Peyer's patch (tissue), 4 donors: ENCODE measurements at regions not wholly inside any gene's neighbourhood (a gene's known extent, or its start where the extent isn't known, plus 50 kb on each side); places are given as distances from the start of the nearest gene placed in this dataset.

ENCODE experiments used
- CTCF ChIP-seq, 6 experiments: fragments of 450-650 bp in 4 of 6; fragments of 200-600 bp in 2 of 6; sonication (generic) in 1 of 6; IDR thresholded peaks; one replicate each; pipeline ENCODE4 v1.5.1; 2017 to 2019; ENCODE audit warnings: antibody characterized with exemption in 6 of 6, mild to moderate bottlenecking in 3 of 6, moderate library complexity in 1 of 6
- POLR2A ChIP-seq, 2 donors: fragments of 450-650 bp; IDR thresholded peaks; one replicate each; pipeline ENCODE4 v1.5.1; 2017; ENCODE audit warnings: antibody characterized with exemption in 2 of 2, mild to moderate bottlenecking in 2 of 2, moderate library complexity in 2 of 2

- no peak for TF ChIP-seq CTCF (IDR thresholded peaks at IDR 0.05)
- TF ChIP-seq POLR2A (IDR thresholded peaks at IDR 0.05) = no peak
Measured at GRCh38 chr5:2166306-2166978, 283.7 kb upstream of the IRX4 start.
